Keratinocyte (primary cell): ENCODE measurements at regions not wholly inside any gene's neighbourhood (a gene's known extent, or its start where the extent isn't known, plus 50 kb on each side); places are given as distances from the start of the nearest gene placed in this dataset.

Source experiments
- DNase-seq: peaks from one replicate; pipeline ENCODE4 v3.0.0-alpha.2; 2011; ENCODE audit warnings: low read depth, missing footprints, low spot score
- FAIRE-seq: peaks from 2 replicates; lab custom pipeline; 2011; peaks lifted over from hg19 to GRCh38; lab: Jason Lieb, UNC
- H2AFZ ChIP-seq: 2 replicates; pipeline ENCODE4 v1.6.0; 2012; ENCODE audit warnings: low read length, control low read depth, inconsistent platforms; ENCODE audit not compliant: control insufficient read depth
- H3K27ac ChIP-seq: 2 replicates; pipeline ENCODE4 v1.5.1; 2011; ENCODE audit warnings: low read length; ENCODE audit not compliant: control insufficient read depth, insufficient read depth
- H3K27me3 ChIP-seq: 3 replicates; pipeline ENCODE4 v1.6.0; 2011; ENCODE audit warnings: low read length; ENCODE audit not compliant: control insufficient read depth, insufficient read depth; ENCODE audit errors: extremely low read depth
- H3K36me3 ChIP-seq, 2 experiments: 2 replicates in 1 of 2; 3 replicates in 1 of 2; pipeline ENCODE4 v1.5.1; 2011; ENCODE audit warnings: low read length in 2 of 2, mild to moderate bottlenecking in 1 of 2; ENCODE audit not compliant: control insufficient read depth in 2 of 2, insufficient read depth in 2 of 2; ENCODE audit errors: extremely low read depth in 1 of 2
- H3K4me1 ChIP-seq: 3 replicates; pipeline ENCODE4 v1.5.1; 2011; ENCODE audit warnings: low read length; ENCODE audit not compliant: control insufficient read depth, insufficient read depth; ENCODE audit errors: extremely low read depth
- H3K4me2 ChIP-seq: 3 replicates; pipeline ENCODE4 v1.6.0; 2011; ENCODE audit warnings: low read depth, low read length; ENCODE audit not compliant: control insufficient read depth, insufficient read depth; ENCODE audit errors: extremely low read depth
- H3K4me3 ChIP-seq, 3 experiments: fragments of 200-600 bp in 1 of 3; sonication (generic) in 1 of 3; 2 replicates in 2 of 3; 3 replicates in 1 of 3; pipeline ENCODE4 v1.5.1; 2011 to 2016; ENCODE audit warnings: low read length in 3 of 3, mild to moderate bottlenecking in 3 of 3, control low read depth in 2 of 3, inconsistent platforms in 1 of 3, low read depth in 1 of 3, mixed read lengths in 1 of 3, mixed run types in 1 of 3, moderate library complexity in 1 of 3; ENCODE audit not compliant: control insufficient read depth in 2 of 3, insufficient read depth in 2 of 3; ENCODE audit errors: extremely low read depth in 1 of 3
- H3K79me2 ChIP-seq: 2 replicates; pipeline ENCODE4 v1.6.0; 2012; ENCODE audit warnings: low read length; ENCODE audit not compliant: control insufficient read depth, insufficient read depth
- H3K9ac ChIP-seq: 3 replicates; pipeline ENCODE4 v1.6.0; 2011; ENCODE audit warnings: low read length; ENCODE audit not compliant: control insufficient read depth, insufficient read depth; ENCODE audit errors: extremely low read depth
- H3K9me1 ChIP-seq: 3 replicates; pipeline ENCODE4 v1.6.0; 2011; ENCODE audit warnings: low read length; ENCODE audit not compliant: control insufficient read depth, insufficient read depth; ENCODE audit errors: extremely low read depth
- H3K9me3 ChIP-seq: 2 replicates; pipeline ENCODE4 v1.5.1; 2012; ENCODE audit warnings: low read depth, low read length; ENCODE audit not compliant: control insufficient read depth
- H4K20me1 ChIP-seq: 3 replicates; pipeline ENCODE4 v1.6.0; 2011; ENCODE audit warnings: low read length; ENCODE audit not compliant: control insufficient read depth, insufficient read depth; ENCODE audit errors: extremely low read depth
- EZH2 ChIP-seq: IDR thresholded peaks from one replicate; pipeline ENCODE4 v1.6.1; 2012; ENCODE audit warnings: inconsistent platforms, mild to moderate bottlenecking, low read length, moderate library complexity
- dilution Hi-C: fragments of 300-500 bp; cut with MboI; formaldehyde crosslinking; loops from one replicate; pipeline ENCODE4 v1.7.0; 2020; ENCODE audit warnings: low sequenced_read_pairs; ENCODE audit not compliant: extremely low pct_ligation_motif_present
- TF ChIP-seq, protein P1 (sequence below), 3 experiments: IDR thresholded peaks in 1 of 3; conservative IDR thresholded peaks in 1 of 3; optimal IDR thresholded peaks in 1 of 3; 2 replicates in 2 of 3; 3 replicates in 1 of 3; pipeline versions ENCODE3 to v1.5.1; 2011; ENCODE audit warnings: low read length in 3 of 3, mild to moderate bottlenecking in 3 of 3, moderate library complexity in 2 of 3, control low read depth in 1 of 3, inconsistent platforms in 1 of 3; ENCODE audit not compliant: insufficient read depth in 2 of 3; ENCODE audit errors: extremely low read depth in 1 of 3

DNA sequence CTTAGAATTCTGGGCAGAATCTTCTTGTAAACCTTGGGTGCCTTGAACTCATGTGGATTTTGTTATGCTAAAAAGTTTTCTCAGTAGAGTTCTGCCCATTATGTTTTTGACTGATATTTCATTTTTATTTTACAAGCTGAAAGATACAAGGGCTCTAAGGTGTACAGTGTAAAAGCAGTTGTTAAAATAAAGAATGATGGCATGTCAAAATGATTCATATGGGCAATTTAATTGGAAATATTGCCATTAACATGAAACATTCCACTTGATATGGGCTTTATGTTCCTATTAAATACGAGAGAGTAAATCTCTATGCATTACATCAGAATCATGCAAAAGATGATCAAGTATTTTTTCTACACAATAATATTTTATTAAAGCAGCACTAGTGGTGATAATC lies 295.1 kb upstream of the ATP2B1 start:
- H3K4me1 ChIP-seq = no peaks in the 10 kb centered on the region
- H3K4me2 ChIP-seq = no peak overlapping the region

DNA sequence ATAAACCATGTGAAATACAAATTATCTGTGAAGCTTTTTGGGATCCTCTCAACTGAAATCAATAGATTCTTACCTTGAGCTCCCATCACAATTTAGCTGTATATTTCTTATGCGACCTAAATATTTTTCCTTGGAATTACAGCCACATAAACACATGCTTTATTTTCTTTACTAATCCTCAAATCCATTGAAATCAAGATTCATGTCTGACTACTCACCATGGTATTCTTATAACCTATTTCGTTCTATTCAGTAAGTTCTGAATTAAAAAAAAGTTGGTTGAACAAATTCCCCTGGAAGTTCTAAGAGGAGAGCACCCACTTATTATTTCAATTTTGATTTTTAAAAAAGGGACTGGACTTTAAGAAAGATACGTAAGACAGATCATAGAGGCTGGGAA lies 292.1 kb upstream of the ATP2B1 start:
- H3K4me3 ChIP-seq = no peak overlapping the region
- H3K27ac ChIP-seq = no peak overlapping the region
- H3K9me3 ChIP-seq = no peaks in the 10 kb centered on the region
- dilution Hi-C loops = no loop called here
- no peak overlapping the region for H3K9ac ChIP-seq
- no peaks in the 10 kb centered on the region for H3K79me2 ChIP-seq
- no peaks in the 10 kb centered on the region for H4K20me1 ChIP-seq
- DNase-seq = no peak
- no peak overlapping the region for H2AFZ ChIP-seq
- H3K4me1 ChIP-seq = no peaks in the 10 kb centered on the region
- H3K27me3 ChIP-seq = no peaks in the 10 kb centered on the region
- TF ChIP-seq, protein P1, sequence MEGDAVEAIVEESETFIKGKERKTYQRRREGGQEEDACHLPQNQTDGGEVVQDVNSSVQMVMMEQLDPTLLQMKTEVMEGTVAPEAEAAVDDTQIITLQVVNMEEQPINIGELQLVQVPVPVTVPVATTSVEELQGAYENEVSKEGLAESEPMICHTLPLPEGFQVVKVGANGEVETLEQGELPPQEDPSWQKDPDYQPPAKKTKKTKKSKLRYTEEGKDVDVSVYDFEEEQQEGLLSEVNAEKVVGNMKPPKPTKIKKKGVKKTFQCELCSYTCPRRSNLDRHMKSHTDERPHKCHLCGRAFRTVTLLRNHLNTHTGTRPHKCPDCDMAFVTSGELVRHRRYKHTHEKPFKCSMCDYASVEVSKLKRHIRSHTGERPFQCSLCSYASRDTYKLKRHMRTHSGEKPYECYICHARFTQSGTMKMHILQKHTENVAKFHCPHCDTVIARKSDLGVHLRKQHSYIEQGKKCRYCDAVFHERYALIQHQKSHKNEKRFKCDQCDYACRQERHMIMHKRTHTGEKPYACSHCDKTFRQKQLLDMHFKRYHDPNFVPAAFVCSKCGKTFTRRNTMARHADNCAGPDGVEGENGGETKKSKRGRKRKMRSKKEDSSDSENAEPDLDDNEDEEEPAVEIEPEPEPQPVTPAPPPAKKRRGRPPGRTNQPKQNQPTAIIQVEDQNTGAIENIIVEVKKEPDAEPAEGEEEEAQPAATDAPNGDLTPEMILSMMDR (optimal IDR thresholded peaks at IDR 0.05 in 1 of 3, IDR thresholded peaks at IDR 0.05 in 1 of 3, conservative IDR thresholded peaks at IDR 0.05 in 1 of 3; ENCODE audit: extremely low read depth in 1 of 3, insufficient read depth in 2 of 3, low read length in 3 of 3) = no peak
- TF ChIP-seq EZH2 = no peak
- FAIRE-seq = no peak
- no peak overlapping the region for H3K4me2 ChIP-seq
- H3K9me1 ChIP-seq = no peaks in the 10 kb centered on the region
- H3K36me3 ChIP-seq = no peaks in the 10 kb centered on the region

More for the DNA sequence above, 295.1 kb upstream of the ATP2B1 start:
- TF ChIP-seq EZH2 = no peak
- TF ChIP-seq, protein P1 (optimal IDR thresholded peaks at IDR 0.05 in 1 of 3, IDR thresholded peaks at IDR 0.05 in 1 of 3, conservative IDR thresholded peaks at IDR 0.05 in 1 of 3; ENCODE audit: extremely low read depth in 1 of 3, insufficient read depth in 2 of 3, low read length in 3 of 3) = no peak
- dilution Hi-C loops = no loop called here
- H3K27me3 ChIP-seq = no peaks in the 10 kb centered on the region
- FAIRE-seq (no peak), DNase-seq (no peak)
- H4K20me1 ChIP-seq = no peaks in the 10 kb centered on the region
- H3K9ac ChIP-seq = no peak overlapping the region
- no peaks in the 10 kb centered on the region for H3K9me1 ChIP-seq
- H3K4me3 ChIP-seq = no peak overlapping the region
- no peak overlapping the region for H3K27ac ChIP-seq
- no peaks in the 10 kb centered on the region for H3K36me3 ChIP-seq
- H3K79me2 ChIP-seq = no peaks in the 10 kb centered on the region
- no peak overlapping the region for H2AFZ ChIP-seq
- H3K9me3 ChIP-seq = no peaks in the 10 kb centered on the region
